ENCODE measurements at regions not wholly inside any gene's neighbourhood (a gene's known extent, or its start where the extent isn't known, plus 50 kb on each side); places are given as distances from the start of the nearest gene placed in this dataset.
"Not testable (repeated sequence)": the region's sequence is repeated elsewhere in the genome, so short reads cannot be mapped to it uniquely, and the experiment has no call there.

DNA sequence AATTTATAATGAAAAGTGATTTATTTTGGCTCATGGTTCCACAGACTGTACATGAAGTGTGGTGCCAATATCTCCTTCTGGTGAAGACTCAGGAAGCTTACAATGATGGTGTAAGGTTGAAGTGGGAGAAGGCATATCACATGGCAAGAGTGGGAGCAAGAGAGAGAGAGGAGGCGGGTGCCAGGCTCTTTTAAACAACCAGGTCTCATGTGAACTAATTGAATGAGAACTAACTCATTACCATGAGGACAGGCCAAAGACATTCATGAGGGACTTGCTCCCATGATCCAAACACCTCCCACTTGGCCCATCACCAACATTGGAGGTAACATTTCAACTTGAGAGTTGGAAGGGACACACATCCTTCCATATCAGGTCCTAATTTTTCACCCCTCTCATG lies 155.2 kb downstream of the SLC38A4 start:
- DNase-seq (ENCODE audit: low spot score) = no peak

DNA sequence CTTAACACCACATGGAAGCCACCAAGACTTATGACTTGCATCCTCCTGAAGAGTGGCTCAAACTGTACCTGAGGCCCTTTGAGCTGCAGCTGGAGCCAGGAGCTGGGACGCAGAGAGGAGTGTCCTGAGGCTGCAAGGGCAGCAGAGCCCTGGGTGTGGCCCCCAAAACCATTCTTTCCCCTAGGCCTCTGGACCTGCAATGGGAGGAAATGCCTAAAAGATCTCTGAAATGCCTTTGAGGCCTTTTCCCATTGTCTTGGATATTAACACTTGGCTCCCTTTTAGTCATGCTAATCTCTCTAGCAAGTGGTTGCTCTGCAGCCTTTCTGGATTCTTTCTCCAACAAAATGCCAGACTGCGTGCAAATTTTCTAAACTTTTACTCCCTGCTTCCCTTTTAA lies 156.1 kb downstream of the SLC38A4 start:
- DNase-seq (ENCODE audit: low spot score) = no peak

DNA sequence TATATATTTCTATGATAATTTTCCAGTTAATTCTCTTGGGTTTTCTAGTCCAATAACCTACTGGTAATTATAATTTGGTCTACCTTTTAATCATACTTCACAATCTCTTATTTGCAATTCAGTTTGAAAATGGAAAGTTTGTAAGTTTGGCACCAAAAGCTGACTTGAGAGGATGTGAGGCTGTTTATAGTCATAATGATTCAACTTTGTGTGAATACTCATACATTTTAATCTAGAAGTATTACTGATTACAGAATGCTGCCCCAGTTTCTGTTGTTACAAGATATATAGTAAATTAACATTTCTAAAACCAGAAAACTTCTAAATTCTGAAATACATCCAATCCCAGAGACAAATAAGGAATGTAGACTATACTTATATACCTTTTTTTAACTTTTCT lies 158.2 kb downstream of the SLC38A4 start:
- no peak for DNase-seq (ENCODE audit: low spot score)

DNA sequence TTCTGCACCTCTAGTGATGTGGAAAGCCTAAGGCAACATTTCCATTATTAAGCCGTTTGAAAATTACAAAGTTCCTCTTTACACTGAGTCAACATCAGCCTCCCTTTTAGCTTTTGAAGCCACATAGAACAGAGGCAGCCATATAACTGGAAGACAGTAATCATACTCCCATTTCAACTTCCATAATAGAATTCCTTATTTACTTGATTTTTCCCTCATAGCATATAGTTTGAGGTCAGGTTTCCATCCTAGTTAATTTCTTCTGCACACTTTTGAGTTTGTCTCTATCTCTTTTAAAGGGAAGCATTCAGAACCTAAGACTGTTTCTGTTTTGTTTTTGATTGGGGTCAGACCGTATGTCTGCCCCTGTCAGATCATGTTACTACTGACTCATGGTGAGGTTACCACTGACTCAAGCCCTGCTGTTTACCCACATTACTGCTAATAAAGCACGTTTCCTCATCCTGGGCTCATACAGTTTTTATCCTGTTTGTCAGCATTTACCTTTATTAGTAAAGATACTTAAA lies 161.0 kb downstream of the SLC38A4 start:
- DNase-seq (ENCODE audit: low spot score) = no peak

DNA sequence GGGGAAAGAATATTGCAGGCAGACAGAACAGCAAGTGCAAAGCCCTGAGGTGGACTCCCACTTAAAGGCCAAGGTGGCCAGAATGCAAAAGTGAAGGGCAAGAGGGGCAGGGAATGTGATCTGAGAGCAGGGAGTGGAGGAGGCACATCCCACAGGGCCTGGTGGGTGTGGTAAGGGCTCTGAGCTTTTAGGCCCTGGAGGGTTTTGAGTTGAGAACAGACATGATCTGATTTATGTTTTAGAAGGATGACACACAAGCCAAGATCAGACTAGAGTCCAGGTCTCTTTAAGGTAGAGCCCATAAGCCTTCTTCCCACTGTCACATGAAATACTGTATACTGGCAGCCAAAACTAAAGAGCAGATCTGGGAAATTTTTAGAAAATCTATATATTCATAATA lies 162.5 kb downstream of the SLC38A4 start:
- no peak for DNase-seq (ENCODE audit: low spot score)

DNA sequence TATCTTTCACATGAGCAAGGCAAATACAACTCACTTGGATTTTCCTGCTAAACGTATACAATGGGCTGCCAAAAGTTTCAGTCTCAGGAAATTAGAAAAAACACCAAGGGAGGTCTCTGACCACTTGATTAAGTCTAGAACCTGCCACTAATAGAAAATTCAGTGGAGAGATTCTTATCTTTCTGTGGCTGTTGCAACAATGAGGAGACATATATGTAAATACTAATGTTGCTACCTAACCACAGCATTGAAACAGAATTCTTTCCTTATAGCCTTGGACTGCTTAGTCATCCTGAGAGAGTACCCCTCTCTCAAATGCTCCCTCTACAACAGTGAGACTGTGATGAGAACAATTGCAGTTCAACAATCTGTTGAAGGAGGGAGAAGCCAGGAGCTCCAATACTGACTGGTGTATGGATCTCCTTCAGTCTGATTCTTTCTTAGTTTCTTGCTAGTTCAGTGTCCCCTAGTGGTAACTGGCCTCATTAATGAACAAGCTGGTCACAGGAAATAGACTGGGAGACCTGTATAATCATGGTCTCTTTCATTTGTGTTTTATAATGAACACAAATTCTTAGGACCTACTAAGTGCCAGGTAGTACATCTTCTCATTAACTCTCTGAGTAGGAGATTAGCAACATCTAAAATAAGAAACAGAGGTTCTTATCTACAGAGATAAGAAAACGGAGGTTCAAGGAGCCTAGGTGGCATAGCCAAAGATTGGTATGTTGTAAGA lies 164.5 kb downstream of the SLC38A4 start:
- DNase-seq (ENCODE audit: low spot score) = peak; percentile 82

DNA sequence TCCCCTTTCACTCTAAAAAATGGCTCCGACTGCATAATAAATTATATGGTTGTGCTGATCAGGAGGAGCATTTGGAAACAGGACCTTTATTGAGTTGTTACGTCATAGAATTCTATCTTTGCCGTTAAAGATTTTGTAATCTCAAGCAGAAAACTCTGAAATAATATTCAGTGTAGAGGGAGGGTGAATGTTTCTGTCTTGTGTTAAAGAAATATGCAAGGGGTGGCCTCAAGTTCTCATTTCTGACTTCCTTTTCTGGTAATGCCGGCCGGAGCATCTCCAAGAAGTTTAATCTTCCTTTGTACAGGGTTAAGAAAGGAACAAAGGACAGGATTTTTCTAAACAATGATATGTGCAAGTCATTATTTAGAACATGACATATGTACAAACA lies 165.1 kb downstream of the SLC38A4 start:
- no peak for DNase-seq (ENCODE audit: low spot score)

DNA sequence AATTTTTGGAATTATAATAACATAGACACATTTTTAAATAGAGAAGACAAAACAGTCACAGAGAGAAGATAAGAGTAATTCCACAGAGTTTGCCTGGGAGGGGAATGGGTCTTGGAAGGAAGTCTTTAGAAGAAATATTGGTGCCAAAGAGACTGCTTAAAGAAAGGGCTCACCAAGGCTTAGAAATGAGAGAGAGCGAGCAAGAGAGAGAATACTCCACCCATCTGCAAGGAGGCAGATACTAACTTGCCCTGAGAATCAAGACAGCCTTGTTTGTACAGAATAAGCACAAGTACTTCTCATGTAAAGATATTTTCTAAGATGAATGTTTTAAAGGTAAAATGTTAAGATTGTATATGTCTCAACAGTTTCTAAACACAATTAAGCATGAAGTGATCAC lies 165.5 kb downstream of the SLC38A4 start:
- no peak for DNase-seq (ENCODE audit: low spot score)

DNA sequence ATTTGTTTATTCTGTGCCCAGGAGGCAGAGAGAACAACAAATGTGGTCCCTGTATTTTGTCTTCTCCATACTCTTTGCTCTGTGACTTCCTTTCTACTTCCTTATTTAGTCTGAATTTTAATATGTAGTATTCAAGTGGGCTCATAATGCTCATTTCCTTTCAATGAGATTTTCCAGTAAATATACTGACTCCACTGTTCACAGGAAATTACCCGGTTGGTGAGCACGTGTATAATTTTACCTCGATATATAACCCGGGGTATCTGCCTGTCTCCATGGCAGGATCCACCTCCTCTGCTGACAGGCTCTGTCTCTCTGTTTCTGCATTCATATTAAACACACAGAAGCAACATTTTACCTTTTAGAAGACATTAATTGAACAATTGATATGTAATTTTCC lies 166.0 kb downstream of the SLC38A4 start:
- DNase-seq (ENCODE audit: low spot score) = no peak

DNA sequence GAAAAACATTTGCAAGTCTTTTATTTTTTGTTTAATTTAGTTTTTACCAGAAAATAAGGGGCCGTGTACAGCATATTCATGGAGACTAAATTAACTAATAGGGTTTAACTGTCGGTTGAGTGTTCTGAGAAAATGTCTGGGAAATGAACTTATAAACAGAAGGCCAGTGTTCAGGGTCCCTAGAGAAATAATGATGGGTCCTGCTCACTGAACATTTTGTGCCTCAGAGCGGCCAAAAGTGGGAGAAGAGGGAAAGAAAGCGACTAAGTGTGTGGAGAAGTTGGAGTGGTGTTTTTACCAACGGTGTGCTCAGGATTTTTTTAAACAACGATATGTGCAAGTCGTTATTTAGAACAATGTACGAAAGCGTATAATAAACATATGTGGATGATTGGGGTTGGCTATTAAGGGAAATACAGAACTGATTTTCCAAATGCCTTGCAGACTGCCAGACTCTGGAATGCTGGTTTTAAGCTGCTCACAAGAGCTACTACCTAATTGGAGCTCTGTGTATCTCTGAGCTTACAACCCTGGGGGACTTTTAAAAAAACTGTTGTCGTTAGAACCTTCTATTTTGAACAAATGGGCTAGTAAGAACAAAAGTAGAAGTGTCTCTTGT lies 166.7 kb downstream of the SLC38A4 start:
- DNase-seq (ENCODE audit: low spot score) = no peak

DNA sequence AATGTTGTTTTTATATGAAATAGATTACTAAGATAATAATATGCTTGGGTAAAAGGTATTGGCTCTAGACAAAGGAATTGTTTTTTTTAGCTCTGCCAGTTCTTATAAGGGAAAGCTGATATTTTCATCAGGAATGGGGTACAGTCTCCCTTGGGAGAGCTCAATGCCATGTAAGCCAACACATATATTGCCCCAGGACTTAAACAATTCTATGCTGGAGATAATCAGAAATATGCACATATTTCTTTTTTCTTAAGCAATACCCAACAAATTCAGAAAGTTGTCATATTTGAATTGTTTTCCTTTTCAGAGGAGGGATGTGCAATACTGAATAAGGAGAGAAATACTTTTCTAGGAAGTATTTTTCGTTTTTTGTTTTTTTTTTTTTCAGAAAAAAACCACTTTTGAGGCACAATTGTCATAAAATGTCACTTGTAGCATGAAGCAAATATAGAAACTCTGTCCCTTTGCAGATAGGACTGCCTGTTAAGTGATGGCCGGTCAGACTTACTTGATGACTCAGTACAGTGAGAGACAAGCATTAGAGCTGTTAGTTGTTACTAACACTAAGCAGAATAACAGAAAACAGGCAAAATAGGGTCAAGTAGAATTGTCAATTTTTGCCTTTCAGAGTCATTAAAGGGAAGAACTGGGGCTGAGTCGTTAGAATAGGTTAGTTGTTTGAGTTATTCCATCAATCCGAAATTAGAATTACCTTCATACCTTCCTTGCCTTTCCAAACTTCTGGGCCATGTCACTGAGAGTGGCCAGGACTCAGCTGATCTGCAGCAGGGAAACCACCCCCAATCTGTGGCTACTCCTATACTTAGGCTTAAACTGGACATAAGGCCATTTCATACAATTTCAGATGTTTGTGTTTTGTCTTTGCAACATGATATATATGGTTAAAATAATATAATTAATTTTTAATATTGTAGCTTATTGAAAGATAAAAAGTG lies 168.1 kb downstream of the SLC38A4 start:
- DNase-seq (ENCODE audit: low spot score) = no peak

DNA sequence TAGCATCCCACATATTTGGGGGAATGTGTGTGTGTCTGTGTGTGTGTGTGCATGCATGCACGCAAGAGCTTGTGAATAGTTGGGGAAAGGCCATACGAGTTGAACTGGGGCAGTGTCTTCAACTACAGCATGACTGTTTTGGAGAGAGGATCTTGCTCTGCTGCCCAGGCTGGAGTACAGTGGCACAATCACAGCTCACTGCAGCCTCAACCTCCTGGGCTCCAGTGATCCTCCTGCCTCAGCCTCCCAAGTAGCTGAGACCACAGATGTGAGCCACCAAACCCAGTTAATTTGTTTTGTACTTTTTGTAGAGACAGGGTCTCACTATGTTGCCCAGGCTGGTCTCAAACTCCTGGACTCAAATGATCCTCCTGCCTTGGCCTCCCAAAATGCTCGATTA lies 169.8 kb downstream of the SLC38A4 start:
- not testable (repeated sequence) for DNase-seq (ENCODE audit: low spot score)

DNA sequence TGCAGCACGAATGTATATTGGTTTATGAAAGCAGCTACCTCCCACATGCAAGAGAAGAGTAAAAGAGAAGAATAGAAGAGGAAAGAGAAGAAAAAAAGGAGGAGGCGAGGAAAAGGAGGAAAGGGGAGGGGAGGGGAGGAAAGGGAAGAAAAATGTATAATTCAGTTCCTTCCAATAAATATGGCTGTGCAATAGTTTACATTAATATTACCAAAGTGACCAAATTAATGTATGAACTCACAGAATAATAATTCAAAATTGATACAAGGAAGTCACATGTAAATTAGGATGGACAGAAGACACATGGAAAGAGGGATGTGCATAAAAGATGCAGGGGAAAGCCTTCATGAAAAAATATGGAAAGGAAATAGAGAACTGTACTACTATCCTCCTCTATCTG lies 172.5 kb downstream of the SLC38A4 start:
- DNase-seq (ENCODE audit: low spot score) = no peak

DNA sequence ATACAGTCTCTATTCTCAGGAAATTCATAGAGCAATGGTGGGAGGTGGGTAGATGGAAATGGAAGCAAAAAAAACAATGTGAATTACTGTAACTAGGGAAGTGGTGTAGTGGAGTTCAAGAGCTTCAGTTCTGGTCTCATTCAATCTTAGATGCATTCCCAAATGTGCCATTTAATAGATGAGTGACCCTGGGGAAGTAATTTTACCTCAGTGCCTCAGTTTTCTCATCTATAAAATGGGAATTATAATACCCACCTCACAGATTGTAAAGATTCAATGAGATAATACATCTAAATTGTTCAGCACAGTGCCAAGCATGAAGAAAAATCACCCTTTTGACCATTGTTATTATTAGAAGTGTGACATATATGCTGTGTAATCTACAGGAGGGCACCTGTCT lies 173.1 kb downstream of the SLC38A4 start:
- DNase-seq (ENCODE audit: low spot score) = no peak

DNA sequence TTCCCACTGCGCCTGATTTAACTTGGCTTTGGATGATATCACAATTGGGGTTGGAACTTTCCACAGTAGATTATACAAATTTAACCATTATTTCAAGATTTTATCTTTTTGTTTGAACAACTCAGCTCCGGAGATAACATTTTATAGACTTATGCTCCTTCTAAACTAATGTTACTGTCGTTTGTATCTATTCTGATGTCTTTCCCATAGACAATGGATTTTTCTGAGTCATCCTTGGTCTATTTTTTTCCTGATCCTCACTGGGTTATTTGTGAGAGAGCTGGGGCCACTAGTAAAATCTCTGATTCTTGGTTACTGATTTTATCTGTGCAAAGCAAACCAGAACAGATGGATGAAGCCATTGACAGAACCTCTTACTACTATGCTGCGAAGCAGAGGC lies 175.1 kb downstream of the SLC38A4 start:
- no peak for DNase-seq (ENCODE audit: low spot score)

DNA sequence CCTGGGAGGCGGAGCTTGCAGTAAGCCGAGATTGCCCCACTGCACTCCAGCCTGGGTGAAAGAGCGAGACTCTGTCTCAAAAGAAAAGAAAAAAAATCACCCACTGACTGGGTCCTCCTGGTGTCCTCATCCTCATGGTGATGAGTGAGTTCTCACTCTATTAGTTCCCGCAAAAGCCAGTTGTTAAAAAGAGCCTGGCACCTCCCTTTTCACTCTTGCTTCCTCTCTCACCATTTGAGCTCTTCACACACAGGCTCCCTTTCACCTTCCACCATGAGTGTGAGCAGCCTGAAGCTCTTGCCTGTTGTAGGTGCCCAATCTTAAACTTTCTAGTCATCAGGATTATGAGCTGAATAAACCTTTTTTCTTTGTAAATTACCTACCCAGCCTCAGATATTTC lies 176.4 kb downstream of the SLC38A4 start:
- no peak for DNase-seq (ENCODE audit: low spot score)

DNA sequence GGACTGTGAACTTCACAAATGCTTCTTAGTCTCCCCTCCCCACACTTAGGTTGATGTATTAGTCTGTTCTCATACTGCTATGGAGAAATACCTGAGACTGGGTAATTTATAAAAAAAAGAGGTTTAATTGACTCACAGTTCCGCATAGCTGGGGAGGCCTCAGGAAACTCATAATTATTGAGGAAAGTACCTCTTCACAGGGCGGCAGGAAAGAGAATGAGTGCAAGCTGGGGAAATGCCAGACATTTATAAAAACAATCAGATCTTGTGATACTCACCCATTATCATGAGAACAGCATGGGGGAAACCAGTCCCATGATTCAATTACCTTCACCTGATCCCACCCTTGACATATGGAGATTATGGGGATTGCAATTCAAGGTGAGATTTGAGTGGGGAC lies 178.8 kb downstream of the SLC38A4 start:
- DNase-seq (ENCODE audit: low spot score) = no peak

DNA sequence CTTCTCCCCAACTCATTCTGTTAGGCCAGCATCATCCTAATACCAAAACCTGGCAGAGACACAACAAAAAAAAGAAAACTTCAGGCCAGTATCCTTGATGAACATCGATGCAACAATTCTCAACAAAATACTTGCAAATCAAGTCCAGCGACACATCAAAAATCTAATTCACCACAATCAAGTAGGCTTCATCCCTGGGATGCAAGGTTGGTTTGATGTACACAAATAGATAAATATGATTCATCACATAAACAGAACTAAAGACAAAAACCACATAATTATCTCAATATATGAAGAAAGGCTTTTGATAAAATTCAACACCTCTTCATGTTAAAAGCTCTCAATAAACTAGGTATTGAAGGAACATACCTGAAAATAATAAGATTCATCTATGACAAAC lies 184.1 kb downstream of the SLC38A4 start:
- DNase-seq (ENCODE audit: low spot score) = not testable (repeated sequence)

DNA sequence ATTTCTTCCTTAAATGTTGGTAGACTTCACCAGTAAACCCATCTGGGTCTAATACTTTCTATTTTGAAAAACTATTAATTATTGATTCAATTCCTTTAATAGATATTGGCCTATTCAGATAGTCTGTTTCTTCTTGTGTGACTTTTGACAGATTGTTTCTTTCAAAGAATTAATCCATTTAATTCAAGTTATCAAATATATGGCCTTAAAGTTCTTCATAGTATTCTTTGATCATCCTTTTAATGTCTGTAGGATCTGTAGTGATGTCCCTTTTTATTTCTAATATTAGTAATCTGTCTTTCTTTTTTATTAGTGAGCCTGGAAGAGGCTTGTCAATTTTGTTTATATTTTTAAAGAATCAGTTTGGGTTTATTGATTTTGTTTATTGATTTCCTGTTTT lies 190.0 kb downstream of the SLC38A4 start:
- DNase-seq (ENCODE audit: low spot score) = no peak

DNA sequence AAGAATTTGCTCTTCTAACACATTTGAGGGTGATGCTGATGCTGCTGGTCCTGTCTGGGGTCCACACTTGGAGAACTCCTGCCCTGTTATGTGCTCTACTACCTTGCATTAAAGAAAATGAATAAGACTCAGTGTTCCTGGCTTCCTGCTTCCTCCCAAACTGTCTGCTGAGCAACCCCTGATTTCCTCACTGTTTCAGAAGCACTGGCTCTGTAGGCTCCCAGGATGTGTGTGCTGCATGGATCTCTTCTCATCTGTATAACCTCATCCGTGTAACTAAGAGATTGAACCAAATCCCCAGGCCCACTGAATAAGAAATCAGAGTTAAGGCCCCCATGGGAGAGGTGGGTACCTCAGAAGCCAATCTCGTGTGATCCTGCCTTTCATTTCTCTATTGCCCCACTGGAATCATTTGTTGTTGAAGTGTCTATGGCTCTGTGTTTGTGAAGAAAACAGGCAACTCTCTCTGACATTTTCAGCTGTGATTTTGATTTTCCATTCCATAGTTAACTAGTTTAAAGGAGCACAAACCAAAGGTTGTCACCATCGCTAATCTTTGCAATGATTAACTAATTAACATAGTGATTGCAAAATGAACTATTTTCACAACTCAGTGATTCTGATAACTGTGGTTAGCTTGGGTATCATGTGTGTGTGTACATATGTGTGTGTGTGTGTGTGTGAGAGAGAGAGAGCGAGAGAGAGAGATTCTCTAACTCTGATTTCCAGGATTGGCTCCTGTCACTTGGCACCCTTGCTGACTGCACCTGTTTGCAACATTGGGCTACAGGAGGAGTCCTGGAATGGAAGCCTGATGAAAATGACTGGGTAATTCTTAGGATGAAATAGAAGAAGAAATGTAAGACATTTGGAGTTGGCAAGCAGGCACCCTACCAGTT lies 196.2 kb downstream of the SLC38A4 start:
- no peak for DNase-seq (ENCODE audit: low spot score)

DNA sequence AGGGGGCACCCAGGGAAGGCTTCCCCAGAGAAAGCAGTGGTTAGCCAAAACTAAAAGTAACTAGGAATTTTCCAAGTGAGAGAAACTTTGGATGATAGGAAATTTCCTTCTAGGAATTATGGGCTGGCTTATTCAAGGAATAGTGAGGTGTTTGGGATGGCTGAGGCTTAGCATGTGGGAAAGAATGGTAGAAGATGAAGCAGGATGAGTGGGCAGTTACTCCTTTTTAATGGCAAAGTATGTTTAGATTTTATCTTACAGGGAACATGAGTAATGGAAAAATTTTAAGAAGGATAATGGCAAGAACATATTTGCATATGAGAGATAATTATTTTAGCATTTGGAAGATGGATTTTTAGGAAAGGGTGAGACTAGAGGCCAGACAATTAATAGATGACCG lies 197.6 kb downstream of the SLC38A4 start:
- DNase-seq (ENCODE audit: low spot score) = no peak

DNA sequence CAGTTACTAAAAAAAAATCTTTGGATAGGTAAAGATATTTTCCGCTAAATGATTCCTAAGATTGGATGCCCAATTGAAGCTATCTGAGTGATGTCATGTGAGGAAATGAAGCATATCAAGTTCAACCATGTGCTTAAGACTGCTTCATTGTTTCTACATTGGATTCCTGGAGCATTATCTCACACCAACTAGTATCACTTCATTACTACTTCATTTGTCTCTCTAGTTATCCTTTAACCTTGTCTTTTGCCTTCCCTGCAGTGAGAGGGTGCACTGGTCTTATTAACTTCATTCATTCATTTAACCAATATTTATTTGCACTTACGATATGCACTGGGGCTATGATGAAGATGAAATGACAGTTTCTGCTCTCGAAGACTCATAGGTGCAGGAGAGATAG lies 198.1 kb downstream of the SLC38A4 start:
- DNase-seq (ENCODE audit: low spot score) = no peak

All from Ammon's horn (tissue), 1 donor.